ENCODE measurements at regions not wholly inside any gene's neighbourhood (a gene's known extent, or its start where the extent isn't known, plus 50 kb on each side); places are given as distances from the start of the nearest gene placed in this dataset.

GRCh38 chr6:120026791-120027190 is 677.2 kb upstream of the MAN1A1 start:
- DNase-seq (ENCODE audit: low read depth) = no peak
- TF ChIP-seq CTCF (IDR thresholded peaks at IDR 0.05; ENCODE audit: insufficient read depth, low read depth, low read length, missing control alignments) = no peak
- H3K4me3 ChIP-seq (ENCODE audit: low read depth, low read length) = no peak overlapping the region

GRCh38 chr6:120010075-120010474 is 660.5 kb upstream of the MAN1A1 start:
- no peak overlapping the region for H3K4me3 ChIP-seq (ENCODE audit: low read depth, low read length)
- no peak for TF ChIP-seq CTCF (IDR thresholded peaks at IDR 0.05; ENCODE audit: insufficient read depth, low read depth, low read length, missing control alignments)
- DNase-seq (ENCODE audit: low read depth) = no peak

GRCh38 chr6:120005292-120005976 is 655.9 kb upstream of the MAN1A1 start:
- no peak overlapping the region for H3K4me3 ChIP-seq (ENCODE audit: low read depth, low read length)
- no peak for TF ChIP-seq CTCF (IDR thresholded peaks at IDR 0.05; ENCODE audit: insufficient read depth, low read depth, low read length, missing control alignments)
- peak; percentile 6 for DNase-seq (ENCODE audit: low read depth)

GRCh38 chr6:119986934-119987549 is 637.5 kb upstream of the MAN1A1 start:
- H3K4me3 ChIP-seq (ENCODE audit: low read depth, low read length) = no peak overlapping the region
- no peak for TF ChIP-seq CTCF (IDR thresholded peaks at IDR 0.05; ENCODE audit: insufficient read depth, low read depth, low read length, missing control alignments)
- peak; percentile 13 for DNase-seq (ENCODE audit: low read depth)

GRCh38 chr6:119985952-119986736 is 636.6 kb upstream of the MAN1A1 start:
- no peak for TF ChIP-seq CTCF (IDR thresholded peaks at IDR 0.05; ENCODE audit: insufficient read depth, low read depth, low read length, missing control alignments)
- no peak for DNase-seq (ENCODE audit: low read depth)
- no peak overlapping the region for H3K4me3 ChIP-seq (ENCODE audit: low read depth, low read length)

- no peak for TF ChIP-seq CTCF (IDR thresholded peaks at IDR 0.05; ENCODE audit: insufficient read depth, low read depth, low read length, missing control alignments)
- H3K4me3 ChIP-seq (ENCODE audit: low read depth, low read length) = no peak overlapping the region
- no peak for DNase-seq (ENCODE audit: low read depth)
Measured at GRCh38 chr6:119980802-119981201, 631.2 kb upstream of the MAN1A1 start.

Data from GM12865 (cell line).